HG02885 (cell line): ENCODE measurements at regions not wholly inside any gene's neighbourhood (a gene's known extent, or its start where the extent isn't known, plus 50 kb on each side); places are given as distances from the start of the nearest gene placed in this dataset.
"Not testable (repeated sequence)": the region's sequence is repeated elsewhere in the genome, so short reads cannot be mapped to it uniquely, and the experiment has no call there.

Experiments
- ATAC-seq: cut with Tn5 transposase; IDR thresholded peaks from one replicate; pipeline ENCODE4 v1.9.1; 2021; ENCODE audit warnings: mild to moderate bottlenecking; ENCODE audit not compliant: unreplicated experiment, poor library complexity

GRCh38 chr6:4366635-4367395 lies 231.4 kb upstream of the ECI2 start:
- ATAC-seq, result no peak

- ATAC-seq, result no peak
These were observed 230.3 kb upstream of the ECI2 start for GRCh38 chr6:4365686-4366085.

- ATAC-seq, result no peak
These were observed 229.3 kb upstream of the ECI2 start for GRCh38 chr6:4364711-4365110.

GRCh38 chr6:4364172-4364571 lies 228.8 kb upstream of the ECI2 start:
- no peak for ATAC-seq

GRCh38 chr6:4363656-4364055 lies 228.3 kb upstream of the ECI2 start:
- no peak for ATAC-seq

- no peak for ATAC-seq
These were observed 227.0 kb upstream of the ECI2 start for GRCh38 chr6:4362326-4362725.

GRCh38 chr6:4360920-4361319 lies 225.5 kb upstream of the ECI2 start:
- no peak for ATAC-seq

GRCh38 chr6:4359108-4359730 lies 223.8 kb upstream of the ECI2 start:
- no peak for ATAC-seq

- no peak for ATAC-seq
These were observed 223.2 kb upstream of the ECI2 start for GRCh38 chr6:4358414-4359107.

- not testable (repeated sequence) for ATAC-seq
These were observed 222.3 kb upstream of the ECI2 start for GRCh38 chr6:4357660-4358152.

- ATAC-seq, result no peak
These were observed 221.7 kb upstream of the ECI2 start for GRCh38 chr6:4356899-4357659.

- no peak for ATAC-seq
These were observed 219.9 kb upstream of the ECI2 start for GRCh38 chr6:4355241-4355640.

- ATAC-seq, result no peak
These were observed 218.8 kb upstream of the ECI2 start for GRCh38 chr6:4354181-4354580.

GRCh38 chr6:4352731-4353130 lies 217.4 kb upstream of the ECI2 start:
- ATAC-seq, result no peak

GRCh38 chr6:4352322-4352669 lies 216.9 kb upstream of the ECI2 start:
- ATAC-seq, result no peak

GRCh38 chr6:4351520-4352321 lies 216.3 kb upstream of the ECI2 start:
- ATAC-seq, result no peak

- ATAC-seq, result no peak
These were observed 215.5 kb upstream of the ECI2 start for GRCh38 chr6:4350567-4351519.

- no peak for ATAC-seq
These were observed 214.6 kb upstream of the ECI2 start for GRCh38 chr6:4349931-4350330.

- no peak for ATAC-seq
These were observed 213.9 kb upstream of the ECI2 start for GRCh38 chr6:4349323-4349722.
